GM12875 (cell line): ENCODE measurements at regions not wholly inside any gene's neighbourhood (a gene's known extent, or its start where the extent isn't known, plus 50 kb on each side); places are given as distances from the start of the nearest gene placed in this dataset.

Experiments
- H3K4me3 ChIP-seq: one replicate; pipeline ENCODE4 v1.5.1; 2011; ENCODE audit warnings: low read depth, low read length, control low read depth
- TF ChIP-seq, protein P1 (sequence below): IDR thresholded peaks from 2 replicates; pipeline ENCODE4 v1.5.1; 2011; ENCODE audit warnings: low read depth, mild to moderate bottlenecking, control low read depth, inconsistent platforms, low read length, moderate library complexity, borderline replicate concordance; ENCODE audit not compliant: insufficient read depth

DNA sequence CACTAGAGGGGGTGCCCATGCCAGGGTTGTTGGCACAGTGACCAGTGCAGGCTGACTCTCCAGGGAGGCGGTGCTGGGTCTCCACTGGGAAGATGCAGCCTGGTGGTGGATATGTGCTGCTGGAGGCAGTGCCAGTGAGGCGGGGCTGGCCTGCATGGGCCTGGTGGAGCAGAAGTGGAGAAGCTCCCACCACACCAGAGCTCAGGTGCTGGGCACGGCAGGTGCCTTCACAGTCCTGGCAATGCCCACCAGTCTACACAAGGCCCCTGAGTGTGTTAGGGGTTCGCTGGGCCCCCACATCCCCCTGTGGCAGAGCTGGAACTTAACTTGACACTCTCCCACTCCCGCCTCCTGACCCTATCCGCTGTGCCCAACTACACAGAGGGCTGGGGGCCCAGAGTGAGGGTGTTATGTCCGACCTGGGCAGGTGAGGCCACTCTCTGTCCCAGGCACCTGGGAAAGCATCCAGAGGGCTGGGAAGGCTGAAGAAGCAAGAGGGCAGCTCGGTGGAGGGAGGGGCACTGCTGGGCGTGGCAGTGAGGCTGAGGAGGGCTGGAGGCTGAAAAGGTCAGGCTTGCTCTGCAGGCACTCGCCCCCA is 102.4 kb upstream of the B3GAT1 start:
- TF ChIP-seq, protein P1, sequence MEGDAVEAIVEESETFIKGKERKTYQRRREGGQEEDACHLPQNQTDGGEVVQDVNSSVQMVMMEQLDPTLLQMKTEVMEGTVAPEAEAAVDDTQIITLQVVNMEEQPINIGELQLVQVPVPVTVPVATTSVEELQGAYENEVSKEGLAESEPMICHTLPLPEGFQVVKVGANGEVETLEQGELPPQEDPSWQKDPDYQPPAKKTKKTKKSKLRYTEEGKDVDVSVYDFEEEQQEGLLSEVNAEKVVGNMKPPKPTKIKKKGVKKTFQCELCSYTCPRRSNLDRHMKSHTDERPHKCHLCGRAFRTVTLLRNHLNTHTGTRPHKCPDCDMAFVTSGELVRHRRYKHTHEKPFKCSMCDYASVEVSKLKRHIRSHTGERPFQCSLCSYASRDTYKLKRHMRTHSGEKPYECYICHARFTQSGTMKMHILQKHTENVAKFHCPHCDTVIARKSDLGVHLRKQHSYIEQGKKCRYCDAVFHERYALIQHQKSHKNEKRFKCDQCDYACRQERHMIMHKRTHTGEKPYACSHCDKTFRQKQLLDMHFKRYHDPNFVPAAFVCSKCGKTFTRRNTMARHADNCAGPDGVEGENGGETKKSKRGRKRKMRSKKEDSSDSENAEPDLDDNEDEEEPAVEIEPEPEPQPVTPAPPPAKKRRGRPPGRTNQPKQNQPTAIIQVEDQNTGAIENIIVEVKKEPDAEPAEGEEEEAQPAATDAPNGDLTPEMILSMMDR, result no peak
- no peak overlapping the region for H3K4me3 ChIP-seq

GRCh38 chr11:134513585-134514120 is 101.6 kb upstream of the B3GAT1 start:
- no peak overlapping the region for H3K4me3 ChIP-seq
- TF ChIP-seq, protein P1, result no peak

GRCh38 chr11:134512571-134513538 is 100.8 kb upstream of the B3GAT1 start:
- no peak overlapping the region for H3K4me3 ChIP-seq
- TF ChIP-seq, protein P1, result no peak

- H3K4me3 ChIP-seq, result no peak overlapping the region
- TF ChIP-seq, protein P1, result no peak
Measured at GRCh38 chr11:134512061-134512460, 100.0 kb upstream of the B3GAT1 start.

DNA sequence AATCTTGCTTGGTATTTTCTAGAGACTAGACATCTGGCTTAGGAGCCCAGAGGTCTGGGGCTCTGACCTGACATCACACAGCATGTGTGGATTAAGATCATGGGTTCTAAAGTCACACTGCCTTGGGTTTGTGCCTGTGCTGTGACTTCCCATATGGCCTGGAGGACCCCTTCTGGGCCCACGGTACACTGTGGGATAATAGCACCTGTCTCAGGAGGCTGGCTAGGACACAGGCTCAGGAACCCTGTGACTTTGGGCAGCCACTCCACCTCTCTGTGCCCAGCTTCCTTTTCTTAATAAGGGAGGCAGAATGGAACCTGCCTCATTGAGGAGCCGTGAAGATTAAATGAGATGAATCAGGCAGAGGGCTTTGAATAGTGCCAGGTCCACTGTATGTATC is 99.2 kb upstream of the B3GAT1 start:
- H3K4me3 ChIP-seq, result no peak overlapping the region
- TF ChIP-seq, protein P1, result no peak

DNA sequence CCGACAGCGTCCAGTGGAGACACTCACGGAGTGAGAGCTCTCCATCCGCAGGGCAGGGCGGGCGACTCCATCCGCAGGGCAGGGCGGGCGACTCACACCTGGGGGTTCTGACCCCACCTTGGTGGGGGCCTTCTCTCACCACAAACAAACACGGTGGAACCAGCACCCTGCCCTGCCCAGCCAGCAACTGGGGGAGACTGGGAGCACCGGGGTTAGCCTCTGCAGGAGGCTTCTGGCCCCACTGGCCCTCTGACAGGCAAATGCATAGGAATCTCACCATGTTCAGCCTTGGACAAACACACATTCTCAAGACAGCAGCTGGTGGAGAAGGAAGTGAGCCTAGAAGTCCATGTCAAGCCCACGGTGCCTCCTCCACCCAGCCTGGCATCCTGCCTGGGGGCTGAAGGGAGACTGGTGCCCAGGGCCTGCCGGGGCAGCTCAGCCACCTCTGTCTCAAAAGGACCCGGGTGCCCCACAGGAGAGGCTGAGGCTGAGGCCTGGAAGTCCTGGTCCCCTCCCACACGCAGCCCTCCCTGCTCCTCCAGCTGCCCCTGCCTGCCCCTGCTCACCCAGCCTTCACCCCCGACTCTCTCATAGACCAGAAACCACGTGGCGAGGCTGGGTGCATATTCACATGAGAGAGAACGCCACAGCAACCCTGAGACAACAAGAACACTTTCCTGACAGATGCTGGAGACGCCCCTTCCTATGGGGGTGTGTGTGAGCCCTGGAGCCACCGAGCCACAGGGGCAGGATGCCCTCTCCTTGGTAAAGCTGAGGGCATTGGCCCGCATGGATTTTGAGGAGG is 98.4 kb upstream of the B3GAT1 start:
- TF ChIP-seq, protein P1, result no peak
- no peak overlapping the region for H3K4me3 ChIP-seq
